Spleen (tissue), 11 donors: ENCODE measurements at regions not wholly inside any gene's neighbourhood (a gene's known extent, or its start where the extent isn't known, plus 50 kb on each side); places are given as distances from the start of the nearest gene placed in this dataset.

Source experiments
- DNase-seq: peaks from one replicate; pipeline ENCODE4 v3.0.0-alpha.2; 2020
- H3K27ac ChIP-seq, 8 donors: fragments of 200-600 bp; sonication (generic) in 7 of 8; 1 replicate in 4 of 8; 2 replicates in 4 of 8; pipeline versions ENCODE4 v1.5.0 to v1.8.0; 2016 to 2021; ENCODE audit warnings: inconsistent platforms in 4 of 8, mild to moderate bottlenecking in 4 of 8, moderate library complexity in 1 of 8
- H3K27me3 ChIP-seq, 7 donors: fragments of 200-600 bp; sonication (generic) in 6 of 7; replicated peaks in 1 of 7; 1 replicate in 4 of 7; 2 replicates in 3 of 7; pipeline versions ENCODE4 v1.5.0 to v1.8.0; 2016 to 2021; ENCODE audit warnings: inconsistent platforms in 3 of 7, mild to moderate bottlenecking in 1 of 7
- H3K36me3 ChIP-seq, 6 donors: fragments of 200-600 bp; sonication (generic) in 5 of 6; 1 replicate in 4 of 6; 2 replicates in 2 of 6; pipeline versions ENCODE4 v1.5.0 to v1.8.0; 2016 to 2021; ENCODE audit warnings: inconsistent platforms in 2 of 6
- H3K4me1 ChIP-seq, 6 donors: fragments of 200-600 bp; sonication (generic) in 5 of 6; 1 replicate in 3 of 6; 2 replicates in 3 of 6; pipeline versions ENCODE4 v1.5.0 to v1.8.0; 2016 to 2021; ENCODE audit warnings: inconsistent platforms in 3 of 6
- H3K4me3 ChIP-seq, 8 donors: fragments of 200-600 bp; sonication (generic) in 7 of 8; 1 replicate in 4 of 8; 2 replicates in 4 of 8; pipeline versions ENCODE4 v1.5.0 to v1.8.0; 2016 to 2021; ENCODE audit warnings: inconsistent platforms in 4 of 8, mild to moderate bottlenecking in 4 of 8, moderate library complexity in 2 of 8
- H3K9me3 ChIP-seq, 8 donors: fragments of 200-600 bp; sonication (generic) in 7 of 8; 1 replicate in 4 of 8; 2 replicates in 4 of 8; pipeline versions ENCODE4 v1.5.0 to v1.8.0; 2016 to 2021; ENCODE audit warnings: inconsistent platforms in 4 of 8
- CTCF ChIP-seq, 11 experiments: fragments of 200-600 bp in 7 of 11; fragments of 450-650 bp in 4 of 11; sonication (generic) in 4 of 11; IDR thresholded peaks in 8 of 11; conservative IDR thresholded peaks in 3 of 11; 1 replicate in 7 of 11; 2 replicates in 4 of 11; pipeline versions ENCODE4 v1.4.0 to v1.8.0; 2016 to 2021; ENCODE audit warnings: antibody characterized with exemption in 11 of 11, inconsistent platforms in 4 of 11, mild to moderate bottlenecking in 1 of 11
- POLR2A ChIP-seq, 3 donors: fragments of 450-650 bp; IDR thresholded peaks; one replicate each; pipeline ENCODE4 v1.5.1; 2017; ENCODE audit warnings: antibody characterized with exemption in 3 of 3, mild to moderate bottlenecking in 1 of 3
- POLR2AphosphoS5 ChIP-seq, 3 donors: sonication (generic); formaldehyde crosslinking; IDR thresholded peaks; one replicate each; pipeline ENCODE4 v1.5.1; 2017; ENCODE audit warnings: antibody characterized with exemption in 3 of 3
- WGBS, 5 donors: extraction: QIAGEN DNeasy Blood & Tissue Kit in 3 of 5; methylation state at CpG; one replicate each; pipeline versions ENCODE4 v1.1.5 to v1.1.7; 2013 to 2018; 5-methylcytosine and 5-hydroxymethylcytosine counted together
- intact Hi-C: fragments of 100-400 bp; cut with DNase I; formaldehyde crosslinking; loops from one replicate; pipeline ENCODE4 v1.15.0; 2023; ENCODE audit warnings: low total_unique reads
- donor health status: healthy with polysubstance abuse.
- donor health status: DM: no; HTN: no; CAD: no; lungs with moderate emphysema.
- donor health status: DM: no; HTN: no; CAD: no.
- donor health status: Bipolar disorder and iron deficiency.
- donor health status: healthy.
- donor health status: DM: no; HTN: no; CAD: no.
- donor health status: DM: yes; HTN: yes; CAD: no.

DNA sequence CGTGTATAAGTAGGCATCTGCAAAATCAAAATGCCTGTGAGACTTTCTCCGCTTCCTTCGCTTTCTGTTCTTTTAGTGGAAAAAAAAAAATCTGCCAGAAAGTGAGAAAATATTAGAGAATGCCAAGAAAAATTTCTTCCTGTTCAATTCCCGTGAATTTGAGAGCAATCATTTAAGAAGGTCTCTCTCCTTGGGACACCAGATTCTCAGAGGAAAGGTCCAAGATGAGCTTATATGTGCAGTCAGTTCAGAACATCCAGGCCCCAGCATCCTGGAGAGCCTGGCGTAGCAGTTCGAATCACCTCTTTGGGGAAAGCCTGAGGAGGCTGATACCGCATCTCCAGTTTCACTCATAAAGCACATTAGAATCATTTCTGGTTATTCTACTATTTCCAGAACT is 912.8 kb downstream of the GALC start:
- no peak overlapping the region for H3K4me3 ChIP-seq
- WGBS, 5 donors, result 76 to 95% (median 85%) methylated on average over 7 of the region's 7 CpGs
- no peak for TF ChIP-seq POLR2A (IDR thresholded peaks at IDR 0.05)
- TF ChIP-seq CTCF (IDR thresholded peaks at IDR 0.05 in 8 of 11, conservative IDR thresholded peaks at IDR 0.05 in 3 of 11), result no peak
- TF ChIP-seq POLR2AphosphoS5 (IDR thresholded peaks at IDR 0.05), result no peak
- no peaks in the 10 kb centered on the region for H3K4me1 ChIP-seq
- no peaks in the 10 kb centered on the region for H3K36me3 ChIP-seq
- intact Hi-C loops, result no loop called here
- H3K9me3 ChIP-seq, result peaks cover 0 to 5% (median 0%) of the 10 kb centered on the region in 8 donors
- no peak for DNase-seq
- H3K27ac ChIP-seq, result no peak overlapping the region
- no peaks in the 10 kb centered on the region for H3K27me3 ChIP-seq

DNA sequence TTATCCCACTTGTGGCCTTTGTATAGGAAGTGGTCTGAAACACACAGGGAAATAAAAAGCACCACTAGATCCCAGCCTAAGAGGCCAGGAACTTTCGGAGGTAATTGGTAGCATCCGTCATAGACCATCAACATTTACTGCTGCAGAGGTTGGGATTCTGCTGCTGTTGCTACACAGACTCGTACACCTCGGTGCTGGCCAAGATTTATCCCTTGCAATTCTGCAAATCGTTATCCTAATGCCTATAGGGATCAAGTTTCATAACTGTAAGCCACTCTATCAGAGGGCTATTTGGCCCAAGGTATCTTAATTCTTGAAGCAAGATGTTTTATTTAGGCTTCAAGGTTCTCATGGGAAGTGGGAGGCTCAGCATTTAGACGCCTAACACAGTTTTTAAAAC is 913.6 kb downstream of the GALC start:
- intact Hi-C loops, result no loop called here
- Histone ChIP-seq H3K9me3 (peaks cover 0 to 5% (median 0%) of the 10 kb centered on the region in 8 donors), H3K4me1 (no peaks in the 10 kb centered on the region), H3K27ac (no peak overlapping the region), H3K4me3 (no peak overlapping the region), H3K27me3 (no peaks in the 10 kb centered on the region), H3K36me3 (no peaks in the 10 kb centered on the region)
- 78 to 92% (median 80%) methylated on average over 6 of the region's 6 CpGs for WGBS, 5 donors
- TF ChIP-seq CTCF (IDR thresholded peaks at IDR 0.05 in 8 of 11, conservative IDR thresholded peaks at IDR 0.05 in 3 of 11) (no peak), POLR2A (IDR thresholded peaks at IDR 0.05) (no peak), POLR2AphosphoS5 (IDR thresholded peaks at IDR 0.05) (no peak)
- DNase-seq, result no peak

- intact Hi-C loops, result no loop called here
- Histone ChIP-seq H3K27me3 (no peaks in the 10 kb centered on the region), H3K9me3 (peaks cover 0 to 5% (median 0%) of the 10 kb centered on the region in 8 donors), H3K4me1 (no peaks in the 10 kb centered on the region), H3K27ac (no peak overlapping the region), H3K4me3 (no peak overlapping the region), H3K36me3 (no peaks in the 10 kb centered on the region)
- TF ChIP-seq POLR2AphosphoS5 (IDR thresholded peaks at IDR 0.05) (no peak), CTCF (IDR thresholded peaks at IDR 0.05 in 8 of 11, conservative IDR thresholded peaks at IDR 0.05 in 3 of 11) (no peak), POLR2A (IDR thresholded peaks at IDR 0.05) (no peak)
- no peak for DNase-seq
These were observed 916.1 kb downstream of the GALC start for GRCh38 chr14:87076922-87077321.

DNA sequence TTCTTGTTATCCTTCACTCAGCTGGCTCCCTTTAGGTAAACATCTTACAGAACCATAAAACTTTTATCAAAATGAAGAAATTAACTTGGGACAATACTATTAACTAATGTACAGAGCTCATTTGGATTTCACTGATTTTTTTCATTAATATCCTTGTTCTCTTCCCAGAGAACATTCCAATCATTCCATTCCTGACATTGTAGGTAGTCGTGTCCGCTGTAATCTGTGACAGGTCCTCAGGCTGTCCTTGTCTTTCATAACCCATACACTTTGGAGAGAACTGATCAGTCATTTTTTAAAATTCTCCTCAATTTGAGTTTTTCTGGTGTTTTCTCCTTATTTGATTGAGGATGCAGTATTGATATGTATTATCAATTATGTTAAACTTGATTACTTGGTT is 916.8 kb downstream of the GALC start:
- 72 to 82% (median 74%) methylated on average over 2 of the region's 2 CpGs for WGBS, 5 donors
- Histone ChIP-seq H3K4me3 (no peak overlapping the region), H3K27me3 (no peaks in the 10 kb centered on the region), H3K36me3 (no peaks in the 10 kb centered on the region), H3K9me3 (peaks cover 0 to 5% (median 0%) of the 10 kb centered on the region in 8 donors), H3K4me1 (no peaks in the 10 kb centered on the region), H3K27ac (no peak overlapping the region)
- intact Hi-C loops, result no loop called here
- no peak for DNase-seq
- TF ChIP-seq CTCF (IDR thresholded peaks at IDR 0.05 in 8 of 11, conservative IDR thresholded peaks at IDR 0.05 in 3 of 11) (no peak), POLR2AphosphoS5 (IDR thresholded peaks at IDR 0.05) (no peak), POLR2A (IDR thresholded peaks at IDR 0.05) (no peak)
